GM23248 (cell line): ENCODE measurements at regions not wholly inside any gene's neighbourhood (a gene's known extent, or its start where the extent isn't known, plus 50 kb on each side); places are given as distances from the start of the nearest gene placed in this dataset.

Source experiments
- EZH2 ChIP-seq: fragments of 200-600 bp; sonication (generic); IDR thresholded peaks from 2 replicates; pipeline ENCODE4 v1.6.1; 2018; ENCODE audit warnings: antibody characterized with exemption, mild to moderate bottlenecking; ENCODE audit not compliant: insufficient read depth, poor library complexity, severe bottlenecking
- EZH2phosphoT487 ChIP-seq: fragments of 200-600 bp; sonication (generic); IDR thresholded peaks from 2 replicates; pipeline ENCODE4 v1.6.1; 2018; ENCODE audit warnings: antibody characterized with exemption, moderate library complexity, mild to moderate bottlenecking, low read depth; ENCODE audit not compliant: insufficient read depth

DNA sequence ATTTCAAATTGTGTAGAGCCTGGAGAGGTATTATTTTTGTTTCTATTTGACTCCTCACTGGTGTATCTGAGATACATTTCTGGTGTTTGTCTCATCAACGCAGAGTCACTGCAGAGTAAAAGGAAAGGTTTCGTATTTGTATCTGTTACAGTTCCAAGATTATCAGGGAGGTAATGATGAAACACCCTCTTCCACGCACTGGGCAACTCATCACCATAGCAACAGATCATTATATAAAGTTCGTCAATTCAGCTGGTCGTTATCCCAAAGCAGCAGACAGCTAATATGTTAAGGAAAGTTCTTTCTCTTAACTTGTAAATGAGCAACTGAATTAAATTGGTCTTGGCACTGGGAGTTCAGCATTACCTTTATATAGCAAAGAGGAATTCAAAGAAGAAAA is 513.5 kb downstream of the MTRR start:
- no peak for TF ChIP-seq EZH2
- TF ChIP-seq EZH2phosphoT487 = no peak
